ENCODE measurements at regions not wholly inside any gene's neighbourhood (a gene's known extent, or its start where the extent isn't known, plus 50 kb on each side); places are given as distances from the start of the nearest gene placed in this dataset.

DNA sequence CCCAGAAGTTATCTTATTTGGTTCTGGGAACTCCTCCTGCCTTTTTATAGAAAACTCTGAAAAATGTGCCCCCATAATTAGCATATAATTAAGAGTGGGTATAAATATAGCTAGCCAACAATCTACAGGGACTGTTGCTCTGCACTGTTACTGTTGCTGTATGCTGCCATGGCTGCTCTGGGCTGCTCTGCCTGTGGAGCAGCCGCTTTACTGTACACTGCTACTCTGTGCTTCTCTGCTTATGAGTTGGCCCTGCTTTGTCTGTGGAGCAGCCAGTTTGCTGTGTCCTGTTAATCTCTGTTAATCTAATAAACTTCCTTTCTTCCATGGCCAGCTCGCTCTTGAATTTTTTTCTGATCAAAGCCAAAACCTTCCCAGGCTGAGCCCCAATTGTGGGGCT lies 2244.0 kb upstream of the ACO1 start:
- FAIRE-seq (no peak), DNase-seq (ENCODE audit: low spot score) (no peak), ATAC-seq (no peak)
- ChIA-PET CTCF (ENCODE audit: low intra/inter-chr PET ratio, low total read pairs) (no interaction called here), POLR2A (no interaction called here)
- 2% methylated on average over 2 of the region's 2 CpGs for WGBS (ENCODE audit: low lambda C conversion rate)
- H3K27ac ChIP-seq (ENCODE audit: extremely low read length, insufficient read depth, low read length) = no peak overlapping the region
- no peak overlapping the region for H3K4me3 ChIP-seq (replicated peaks in 1 of 3; ENCODE audit: insufficient read depth in 1 of 3, low read depth in 2 of 3, low read length in 3 of 3)
- no peaks in the 10 kb centered on the region for H3K4me1 ChIP-seq (ENCODE audit: insufficient read depth, low read length)
- H2AFZ ChIP-seq (ENCODE audit: low read length) = no peak overlapping the region
- in situ Hi-C loops (cut with HindIII; ENCODE audit: extremely low pct_ligation_motif_present, low pct_unique_long_range_greater_than_20kb) = no loop called here
- H3K79me2 ChIP-seq (ENCODE audit: insufficient read depth, low read length) = no peaks in the 10 kb centered on the region
- no peak for TF ChIP-seq NFIB (CRISPR knock-in tag; IDR thresholded peaks at IDR 0.05; ENCODE audit: borderline replicate concordance)
- H3K9me3 ChIP-seq (ENCODE audit: low read length) = no peaks in the 10 kb centered on the region
- H3K9ac ChIP-seq (ENCODE audit: insufficient read depth, low read depth, low read length) = no peak overlapping the region
- intact Hi-C loops (cut with micrococcal nuclease; ENCODE audit: unreplicated experiment) = no loop called here
- no peaks in the 10 kb centered on the region for H3K36me3 ChIP-seq (replicated peaks in 1 of 2; ENCODE audit: control insufficient read depth in 1 of 2, insufficient read depth in 2 of 2, low read length in 2 of 2)
- no peaks in the 10 kb centered on the region for H3K27me3 ChIP-seq (ENCODE audit: control insufficient read depth in 1 of 2, insufficient read depth in 2 of 2, low read length in 2 of 2)
- no peak overlapping the region for H3K4me2 ChIP-seq (ENCODE audit: low read depth, low read length)
- no TSS peak for BruUV-seq (replicated peaks)
- no peaks in the 10 kb centered on the region for H4K20me1 ChIP-seq (ENCODE audit: insufficient read depth, low read length)

DNA sequence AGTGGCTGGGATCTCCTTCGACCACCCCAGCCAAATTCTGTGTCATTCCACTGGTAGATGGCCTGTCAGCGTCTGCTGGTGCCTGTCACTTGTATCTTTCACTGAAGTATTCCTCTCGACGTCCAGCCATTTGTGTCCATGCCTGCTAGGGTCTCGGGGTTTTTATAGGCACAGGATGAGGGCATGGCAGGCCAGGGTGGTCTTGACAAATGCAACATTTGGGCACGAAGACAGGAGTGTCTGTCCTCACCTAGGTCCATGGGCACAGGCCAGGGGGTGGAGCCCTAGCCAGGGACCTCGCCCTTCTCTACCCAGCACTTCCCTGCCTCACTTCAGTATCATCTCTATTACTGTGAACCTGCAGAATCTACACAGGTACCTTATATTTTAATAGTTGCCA lies 2223.9 kb upstream of the ACO1 start:
- H3K27ac ChIP-seq (ENCODE audit: extremely low read length, insufficient read depth, low read length) = no peak overlapping the region
- no peaks in the 10 kb centered on the region for H3K79me2 ChIP-seq (ENCODE audit: insufficient read depth, low read length)
- no peaks in the 10 kb centered on the region for H4K20me1 ChIP-seq (ENCODE audit: insufficient read depth, low read length)
- CTCF ChIA-PET (ENCODE audit: low intra/inter-chr PET ratio, low total read pairs) = no interaction called here
- no peaks in the 10 kb centered on the region for H3K27me3 ChIP-seq (ENCODE audit: control insufficient read depth in 1 of 2, insufficient read depth in 2 of 2, low read length in 2 of 2)
- WGBS (ENCODE audit: low lambda C conversion rate) = 0% methylated on average over 2 of the region's 7 CpGs
- H3K36me3 ChIP-seq (replicated peaks in 1 of 2; ENCODE audit: control insufficient read depth in 1 of 2, insufficient read depth in 2 of 2, low read length in 2 of 2) = no peaks in the 10 kb centered on the region
- in situ Hi-C loops (cut with HindIII; ENCODE audit: extremely low pct_ligation_motif_present, low pct_unique_long_range_greater_than_20kb) = no loop called here
- ATAC-seq (no peak), FAIRE-seq (no peak), DNase-seq (ENCODE audit: low spot score) (no peak)
- BruUV-seq (replicated peaks) = no TSS peak
- H3K4me1 ChIP-seq (ENCODE audit: insufficient read depth, low read length) = no peaks in the 10 kb centered on the region
- POLR2A ChIA-PET = no interaction called here
- H3K9me3 ChIP-seq (ENCODE audit: low read length) = no peaks in the 10 kb centered on the region
- no peak for TF ChIP-seq ZNF558 (CRISPR knock-in tag; IDR thresholded peaks at IDR 0.05; ENCODE audit: borderline replicate concordance)
- no peak for TF ChIP-seq ZNF7 (CRISPR knock-in tag; IDR thresholded peaks at IDR 0.05)
- no peak for TF ChIP-seq NPAS2 (CRISPR knock-in tag; IDR thresholded peaks at IDR 0.05; ENCODE audit: borderline replicate concordance)
- TF ChIP-seq ZNF546 (CRISPR knock-in tag; conservative IDR thresholded peaks at IDR 0.05) = no peak
- TF ChIP-seq, protein P1, sequence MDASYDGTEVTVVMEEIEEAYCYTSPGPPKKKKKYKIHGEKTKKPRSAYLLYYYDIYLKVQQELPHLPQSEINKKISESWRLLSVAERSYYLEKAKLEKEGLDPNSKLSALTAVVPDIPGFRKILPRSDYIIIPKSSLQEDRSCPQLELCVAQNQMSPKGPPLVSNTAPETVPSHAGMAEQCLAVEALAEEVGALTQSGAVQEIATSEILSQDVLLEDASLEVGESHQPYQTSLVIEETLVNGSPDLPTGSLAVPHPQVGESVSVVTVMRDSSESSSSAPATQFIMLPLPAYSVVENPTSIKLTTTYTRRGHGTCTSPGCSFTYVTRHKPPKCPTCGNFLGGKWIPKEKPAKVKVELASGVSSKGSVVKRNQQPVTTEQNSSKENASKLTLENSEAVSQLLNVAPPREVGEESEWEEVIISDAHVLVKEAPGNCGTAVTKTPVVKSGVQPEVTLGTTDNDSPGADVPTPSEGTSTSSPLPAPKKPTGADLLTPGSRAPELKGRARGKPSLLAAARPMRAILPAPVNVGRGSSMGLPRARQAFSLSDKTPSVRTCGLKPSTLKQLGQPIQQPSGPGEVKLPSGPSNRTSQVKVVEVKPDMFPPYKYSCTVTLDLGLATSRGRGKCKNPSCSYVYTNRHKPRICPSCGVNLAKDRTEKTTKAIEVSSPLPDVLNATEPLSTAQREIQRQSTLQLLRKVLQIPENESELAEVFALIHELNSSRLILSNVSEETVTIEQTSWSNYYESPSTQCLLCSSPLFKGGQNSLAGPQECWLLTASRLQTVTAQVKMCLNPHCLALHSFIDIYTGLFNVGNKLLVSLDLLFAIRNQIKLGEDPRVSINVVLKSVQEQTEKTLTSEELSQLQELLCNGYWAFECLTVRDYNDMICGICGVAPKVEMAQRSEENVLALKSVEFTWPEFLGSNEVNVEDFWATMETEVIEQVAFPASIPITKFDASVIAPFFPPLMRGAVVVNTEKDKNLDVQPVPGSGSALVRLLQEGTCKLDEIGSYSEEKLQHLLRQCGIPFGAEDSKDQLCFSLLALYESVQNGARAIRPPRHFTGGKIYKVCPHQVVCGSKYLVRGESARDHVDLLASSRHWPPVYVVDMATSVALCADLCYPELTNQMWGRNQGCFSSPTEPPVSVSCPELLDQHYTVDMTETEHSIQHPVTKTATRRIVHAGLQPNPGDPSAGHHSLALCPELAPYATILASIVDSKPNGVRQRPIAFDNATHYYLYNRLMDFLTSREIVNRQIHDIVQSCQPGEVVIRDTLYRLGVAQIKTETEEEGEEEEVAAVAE (CRISPR knock-in tag; IDR thresholded peaks at IDR 0.05; ENCODE audit: borderline replicate concordance) = no peak
- no peak for TF ChIP-seq THYN1 (CRISPR knock-in tag; IDR thresholded peaks at IDR 0.05; ENCODE audit: borderline replicate concordance, low read depth)
- TF ChIP-seq MBNL3 (CRISPR knock-in tag; conservative IDR thresholded peaks at IDR 0.05) = no peak
- no peak for TF ChIP-seq ZNF33B (CRISPR knock-in tag; IDR thresholded peaks at IDR 0.05)
- H3K4me2 ChIP-seq (ENCODE audit: low read depth, low read length) = no peak overlapping the region
- no peak overlapping the region for H2AFZ ChIP-seq (ENCODE audit: low read length)
- no peak overlapping the region for H3K9ac ChIP-seq (ENCODE audit: insufficient read depth, low read depth, low read length)
- H3K4me3 ChIP-seq (replicated peaks in 1 of 3; ENCODE audit: insufficient read depth in 1 of 3, low read depth in 2 of 3, low read length in 3 of 3) = no peak overlapping the region
- intact Hi-C loops (cut with micrococcal nuclease; ENCODE audit: unreplicated experiment) = no loop called here
